GM23338 (cell line): ENCODE measurements at regions not wholly inside any gene's neighbourhood (a gene's known extent, or its start where the extent isn't known, plus 50 kb on each side); places are given as distances from the start of the nearest gene placed in this dataset.

Source experiments
- CREB1 ChIP-seq: fragments of 250-450 bp; sonication (Bioruptor Pico); IDR thresholded peaks from 2 replicates; pipeline ENCODE4 v1.5.0; 2020; ENCODE audit warnings: low read depth, mild to moderate bottlenecking, moderate library complexity
- EZH2 ChIP-seq: fragments of 200-600 bp; sonication (generic); IDR thresholded peaks from one replicate; pipeline ENCODE4 v1.8.0; 2017; ENCODE audit warnings: antibody characterized with exemption, mild to moderate bottlenecking, low read depth; ENCODE audit not compliant: unreplicated experiment
- EZH2phosphoT487 ChIP-seq: fragments of 200-600 bp; sonication (generic); IDR thresholded peaks from one replicate; pipeline ENCODE4 v1.8.1; 2018; ENCODE audit warnings: antibody characterized with exemption; ENCODE audit not compliant: unreplicated experiment
- TF ChIP-seq, protein P1 (sequence below), 2 experiments: fragments of 200-600 bp in 1 of 2; sonication (generic) in 1 of 2; conservative IDR thresholded peaks; 2 replicates each; pipeline versions ENCODE4 v1.5.1 to v1.6.1; 2016 to 2017; ENCODE audit warnings: antibody characterized with exemption in 2 of 2, low read depth in 2 of 2, mild to moderate bottlenecking in 2 of 2, moderate library complexity in 1 of 2

DNA sequence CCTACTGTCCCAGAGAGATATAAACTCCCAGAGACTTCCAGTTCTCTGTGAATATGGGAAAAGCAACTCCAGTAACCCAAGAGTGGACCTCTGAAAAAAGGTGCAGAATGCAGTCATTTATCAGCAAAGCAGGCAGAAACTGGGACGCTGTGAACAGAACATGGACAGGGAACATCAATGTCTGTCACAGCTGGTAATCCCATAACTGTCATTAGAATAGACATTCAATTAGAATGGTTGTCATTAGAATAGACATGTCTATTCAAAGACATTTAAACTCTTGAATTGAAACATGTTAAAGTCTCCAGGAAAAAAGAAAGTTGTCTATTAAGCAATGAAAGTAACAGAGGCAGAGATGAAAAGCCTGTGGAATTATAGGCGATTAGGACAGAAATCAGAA lies 302.1 kb downstream of the BTBD3 start:
- TF ChIP-seq, protein P1, sequence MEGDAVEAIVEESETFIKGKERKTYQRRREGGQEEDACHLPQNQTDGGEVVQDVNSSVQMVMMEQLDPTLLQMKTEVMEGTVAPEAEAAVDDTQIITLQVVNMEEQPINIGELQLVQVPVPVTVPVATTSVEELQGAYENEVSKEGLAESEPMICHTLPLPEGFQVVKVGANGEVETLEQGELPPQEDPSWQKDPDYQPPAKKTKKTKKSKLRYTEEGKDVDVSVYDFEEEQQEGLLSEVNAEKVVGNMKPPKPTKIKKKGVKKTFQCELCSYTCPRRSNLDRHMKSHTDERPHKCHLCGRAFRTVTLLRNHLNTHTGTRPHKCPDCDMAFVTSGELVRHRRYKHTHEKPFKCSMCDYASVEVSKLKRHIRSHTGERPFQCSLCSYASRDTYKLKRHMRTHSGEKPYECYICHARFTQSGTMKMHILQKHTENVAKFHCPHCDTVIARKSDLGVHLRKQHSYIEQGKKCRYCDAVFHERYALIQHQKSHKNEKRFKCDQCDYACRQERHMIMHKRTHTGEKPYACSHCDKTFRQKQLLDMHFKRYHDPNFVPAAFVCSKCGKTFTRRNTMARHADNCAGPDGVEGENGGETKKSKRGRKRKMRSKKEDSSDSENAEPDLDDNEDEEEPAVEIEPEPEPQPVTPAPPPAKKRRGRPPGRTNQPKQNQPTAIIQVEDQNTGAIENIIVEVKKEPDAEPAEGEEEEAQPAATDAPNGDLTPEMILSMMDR (conservative IDR thresholded peaks at IDR 0.05; ENCODE audit: low read depth in 2 of 2), result no peak
- TF ChIP-seq EZH2phosphoT487 (no peak), EZH2 (no peak), CREB1 (CRISPR knock-in tag) (no peak)
